GM21619 (cell line): ENCODE measurements at regions not wholly inside any gene's neighbourhood (a gene's known extent, or its start where the extent isn't known, plus 50 kb on each side); places are given as distances from the start of the nearest gene placed in this dataset.
"Not testable (repeated sequence)": the region's sequence is repeated elsewhere in the genome, so short reads cannot be mapped to it uniquely, and the experiment has no call there.

Experiments
- ATAC-seq: cut with Tn5 transposase; IDR thresholded peaks from one replicate; pipeline ENCODE4 v1.9.1; 2021; ENCODE audit not compliant: unreplicated experiment

DNA sequence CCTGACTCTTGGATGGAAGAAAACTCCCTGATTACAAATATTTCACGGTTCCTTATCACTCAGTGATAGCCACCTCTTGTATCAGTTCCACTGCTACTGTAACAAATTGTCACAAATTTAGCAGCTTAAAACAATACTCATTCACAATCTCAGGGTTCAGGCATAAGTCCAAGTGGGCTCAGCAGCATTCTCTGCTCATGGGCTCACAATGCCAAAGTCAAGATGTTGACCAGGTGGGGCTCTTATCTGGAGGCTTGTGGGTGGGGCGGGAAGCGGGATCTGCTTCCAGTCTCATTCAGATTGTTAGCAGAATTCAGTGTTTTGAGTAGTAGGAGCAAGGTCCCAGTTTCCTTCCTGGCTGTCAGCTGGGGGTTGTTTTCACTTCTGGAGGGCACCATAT is 137.3 kb upstream of the FAM78B start:
- ATAC-seq, result no peak

DNA sequence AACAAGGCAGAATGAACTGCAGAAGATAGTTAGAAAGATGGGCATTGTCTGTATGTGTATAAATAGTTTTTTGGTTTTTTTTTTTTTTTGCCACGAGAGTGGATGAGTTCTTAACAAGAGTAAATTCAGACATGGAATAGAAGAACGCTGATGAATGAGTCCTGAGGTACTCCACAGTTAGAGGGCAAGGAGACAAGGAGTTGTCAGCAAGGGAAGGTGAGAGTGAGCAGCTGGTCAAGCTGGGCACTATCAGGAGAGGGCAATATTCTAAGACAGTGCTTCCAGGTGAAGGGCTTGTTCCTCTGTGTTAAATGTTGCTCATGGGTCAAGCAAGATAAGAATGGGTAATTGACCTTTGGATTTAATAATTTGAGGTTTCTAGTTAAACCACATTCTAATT is 138.6 kb upstream of the FAM78B start:
- no peak for ATAC-seq

DNA sequence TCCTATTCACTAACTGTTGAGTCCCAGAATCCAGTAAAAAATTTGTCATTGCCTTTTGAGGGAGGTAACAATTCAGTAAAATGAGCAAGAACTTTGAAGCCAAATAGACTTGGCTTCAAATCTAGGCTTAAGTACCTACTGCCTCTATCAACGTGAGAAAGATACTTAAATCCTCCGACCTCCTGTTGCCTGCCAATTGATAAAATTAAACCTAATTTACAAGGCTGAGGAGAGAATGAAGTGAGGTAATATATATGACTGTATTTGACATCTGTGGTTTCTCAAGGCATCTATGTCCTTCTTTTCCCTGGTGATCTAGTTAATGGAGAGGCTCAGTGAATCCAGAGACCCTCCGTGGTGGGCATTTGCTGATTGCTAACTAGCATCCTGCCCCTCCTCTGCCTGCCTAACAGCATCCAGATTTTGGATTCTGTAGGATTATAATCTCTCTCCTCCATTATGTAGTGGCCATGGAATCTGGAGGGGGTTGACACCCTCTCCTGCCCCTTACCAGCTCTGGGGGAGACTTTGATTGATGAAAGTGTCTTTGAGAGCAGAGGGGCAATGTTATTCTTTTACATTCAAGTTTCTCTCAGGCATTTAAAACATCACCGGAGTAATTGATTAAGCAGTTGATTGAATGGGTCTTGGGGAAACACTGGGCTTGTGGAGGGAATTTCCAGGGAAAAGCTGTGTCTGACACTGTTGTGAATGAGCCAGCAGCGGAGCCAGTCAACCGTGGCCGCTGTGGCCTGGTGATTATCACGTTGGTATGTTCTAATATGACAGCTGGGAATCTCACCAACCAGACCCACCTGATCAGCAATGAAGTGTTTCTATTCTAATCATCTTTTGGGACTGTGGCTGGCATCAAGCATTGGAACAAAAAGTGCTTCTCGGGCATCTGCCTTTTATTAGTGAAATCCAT is 140.7 kb upstream of the FAM78B start:
- ATAC-seq, result no peak

DNA sequence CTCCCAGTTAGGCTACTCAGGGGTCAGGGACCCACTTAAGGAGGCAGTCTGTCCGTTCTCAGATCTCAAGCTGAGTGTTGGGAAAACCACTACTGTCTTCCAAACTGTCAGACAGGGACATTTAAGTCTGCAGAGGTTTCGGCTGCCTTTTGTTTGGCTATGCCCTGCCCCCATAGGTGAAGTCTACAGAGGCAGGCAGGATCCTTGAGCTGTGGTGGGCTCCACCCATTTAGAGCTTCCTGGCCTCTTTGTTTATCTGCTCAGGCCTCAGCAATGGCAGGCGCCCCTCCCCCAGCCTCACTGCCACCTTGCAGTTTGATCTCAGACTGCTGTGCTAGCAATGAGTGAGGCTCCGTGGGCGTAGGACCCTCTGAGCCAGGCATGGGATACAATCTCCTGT is 149.5 kb upstream of the FAM78B start:
- not testable (repeated sequence) for ATAC-seq

GRCh38 chr1:166322470-166322869 is 155.7 kb upstream of the FAM78B start:
- no peak for ATAC-seq

GRCh38 chr1:166327886-166328285 is 161.1 kb upstream of the FAM78B start:
- no peak for ATAC-seq

DNA sequence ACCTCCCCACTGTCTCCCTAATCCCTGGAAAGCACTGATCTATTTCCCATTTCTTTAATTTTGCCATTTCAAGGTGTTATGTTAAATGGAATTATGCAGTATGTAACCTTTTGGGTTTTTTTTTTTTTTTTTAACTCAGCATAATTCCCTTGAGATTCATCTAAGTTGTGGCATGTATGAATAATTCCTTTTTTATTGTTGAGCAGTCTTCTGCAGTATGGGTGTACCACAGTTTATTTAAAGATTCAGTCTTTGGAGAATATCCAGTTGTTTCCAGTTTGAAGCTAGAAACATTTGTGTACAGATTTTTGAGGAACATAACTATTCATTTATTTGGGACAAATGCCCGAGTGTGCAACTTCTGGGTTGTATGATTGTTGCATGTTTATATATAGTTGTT is 162.2 kb upstream of the FAM78B start:
- no peak for ATAC-seq

- ATAC-seq, result no peak
Observed at GRCh38 chr1:166330096-166330495, 163.3 kb upstream of the FAM78B start.

GRCh38 chr1:166338105-166338504 is 171.3 kb upstream of the FAM78B start:
- ATAC-seq, result no peak

DNA sequence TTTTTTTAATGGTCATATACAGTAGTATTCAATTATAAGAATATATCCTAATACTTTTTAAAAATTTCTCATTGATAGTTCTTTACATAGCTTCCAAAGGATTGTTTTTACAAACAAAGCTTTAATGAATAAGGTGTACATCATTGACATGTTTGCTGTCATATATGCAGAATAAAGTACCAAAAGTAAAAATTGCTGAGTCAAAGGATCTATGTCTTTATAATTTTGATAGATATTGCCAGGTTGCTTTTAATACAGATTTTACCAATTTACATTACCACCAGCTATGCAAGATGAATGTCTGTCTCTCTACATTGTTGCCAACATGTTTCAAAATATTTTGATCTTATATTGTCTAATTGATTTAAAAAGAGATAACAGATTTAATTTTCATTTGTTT is 173.9 kb upstream of the FAM78B start:
- no peak for ATAC-seq

DNA sequence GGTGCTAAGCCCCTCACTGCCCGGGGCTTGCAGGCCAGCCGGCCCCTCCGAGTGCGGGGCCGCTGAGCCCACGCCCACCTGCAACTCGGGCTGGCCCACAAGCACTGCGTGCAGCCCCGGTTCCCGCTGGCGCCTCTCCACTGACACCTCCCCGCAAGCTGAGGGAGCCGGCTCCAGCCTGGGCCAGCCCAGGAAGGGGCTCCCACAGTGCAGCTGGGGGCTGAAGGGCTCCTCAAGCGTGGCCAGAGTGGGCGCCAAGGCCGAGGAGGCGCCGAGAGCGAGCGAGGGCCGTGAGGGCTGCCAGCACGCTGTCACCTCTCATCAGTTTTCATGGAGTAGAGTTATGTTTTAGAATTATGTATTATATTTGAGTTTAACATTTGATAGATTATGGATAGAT is 176.5 kb upstream of the FAM78B start:
- ATAC-seq, result no peak

- ATAC-seq, result no peak
Observed at GRCh38 chr1:166350490-166350889, 183.7 kb upstream of the FAM78B start.

DNA sequence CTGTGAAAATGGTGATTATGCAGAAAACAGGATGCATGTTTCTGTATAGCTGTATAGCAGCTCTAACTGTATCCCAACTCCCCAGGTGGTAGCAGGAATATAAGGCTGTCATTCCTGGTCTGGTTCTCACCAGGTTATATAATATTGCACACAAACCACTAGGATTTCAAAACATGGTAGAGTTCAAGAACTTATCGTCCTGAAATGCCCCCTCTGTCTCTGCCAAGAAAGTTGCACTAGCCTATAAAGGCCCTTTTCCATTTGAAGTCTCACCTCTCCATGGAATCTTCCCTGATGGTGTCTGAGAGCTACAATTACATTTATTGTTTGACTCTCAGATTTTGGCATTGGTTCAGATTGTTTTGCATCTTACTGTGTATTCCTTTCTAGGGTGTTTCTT is 184.9 kb upstream of the FAM78B start:
- ATAC-seq, result no peak

- ATAC-seq, result no peak
Observed at GRCh38 chr1:166353213-166353612, 186.4 kb upstream of the FAM78B start.

DNA sequence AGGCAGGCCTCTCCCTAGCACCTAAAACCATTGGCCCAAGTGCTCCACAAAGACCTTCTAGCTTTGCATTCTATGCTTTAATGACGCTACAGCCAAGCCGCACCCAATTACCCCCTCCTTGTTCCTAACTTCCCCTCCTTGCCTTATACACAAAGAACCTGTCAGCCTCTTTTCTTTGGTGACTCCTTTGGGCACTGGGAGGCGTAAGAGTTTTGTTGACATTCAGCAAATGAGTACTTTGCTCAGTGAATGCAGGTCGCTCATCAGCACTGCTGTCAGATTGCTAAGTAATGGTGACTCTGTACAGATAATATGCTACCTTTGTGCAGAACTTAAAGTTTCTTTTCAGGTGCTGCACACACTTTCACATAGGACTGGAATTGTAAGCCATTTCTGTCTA is 187.6 kb upstream of the FAM78B start:
- ATAC-seq, result no peak

- ATAC-seq, result no peak
Observed at GRCh38 chr1:166365081-166365480, 198.3 kb upstream of the FAM78B start.

DNA sequence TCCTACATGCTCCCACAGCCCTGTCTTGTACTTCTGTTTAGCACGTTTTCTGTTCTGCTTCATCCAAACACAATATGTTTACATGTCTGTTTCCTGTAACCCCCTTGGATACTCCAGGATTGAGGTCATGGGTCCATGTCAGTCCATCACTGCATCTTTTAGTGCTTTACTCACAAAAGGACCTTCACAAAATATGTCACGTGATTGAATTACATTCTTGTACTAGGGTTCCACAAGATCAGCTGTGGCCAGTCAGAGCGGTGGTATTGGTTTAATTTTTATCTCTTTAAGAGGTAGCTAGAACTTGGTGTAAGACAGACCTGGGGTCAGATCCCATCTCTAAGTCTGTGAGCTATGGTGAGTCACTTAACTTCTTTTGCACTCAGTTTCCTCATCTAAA is 201.2 kb upstream of the FAM78B start:
- no peak for ATAC-seq

DNA sequence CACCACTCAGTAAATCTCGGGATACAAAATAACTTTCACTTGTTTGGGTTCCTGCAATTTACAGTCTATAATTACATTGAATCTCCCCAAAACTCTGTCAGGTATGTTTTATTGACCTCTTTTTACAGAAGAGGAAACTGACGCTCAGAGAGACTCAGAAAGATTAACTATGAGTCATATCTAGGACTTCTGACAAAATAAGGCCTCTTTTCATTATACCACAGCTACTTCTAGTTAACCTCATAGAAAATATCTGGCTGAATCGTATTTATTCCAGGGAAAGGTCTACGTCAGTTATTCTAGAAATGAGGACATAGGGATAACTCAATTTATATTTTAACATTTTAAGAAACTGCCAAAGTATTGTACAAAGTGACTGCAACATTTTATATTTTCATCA is 211.1 kb upstream of the FAM78B start:
- no peak for ATAC-seq

GRCh38 chr1:166378805-166379204 is 212.0 kb upstream of the FAM78B start:
- no peak for ATAC-seq

DNA sequence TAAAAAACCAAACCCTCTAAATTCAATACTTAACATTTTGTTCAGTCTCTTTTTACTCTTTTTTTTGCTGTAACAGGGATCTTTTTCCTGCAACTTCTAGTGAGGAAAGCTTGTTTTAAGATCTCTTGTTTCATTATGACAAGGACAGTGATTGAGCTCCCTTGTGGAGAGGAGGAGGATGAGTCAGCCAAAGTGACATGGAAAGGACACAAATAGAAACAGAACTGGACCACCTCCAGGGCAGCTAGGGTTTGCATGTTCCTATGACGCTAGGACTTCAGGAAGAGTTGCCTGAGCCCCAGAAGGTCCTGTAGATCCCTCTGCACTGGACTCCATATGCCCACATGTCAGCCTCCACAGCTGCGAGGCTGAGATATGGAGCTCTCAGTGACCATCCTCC is 212.6 kb upstream of the FAM78B start:
- no peak for ATAC-seq

GRCh38 chr1:166383137-166383536 is 216.3 kb upstream of the FAM78B start:
- no peak for ATAC-seq

DNA sequence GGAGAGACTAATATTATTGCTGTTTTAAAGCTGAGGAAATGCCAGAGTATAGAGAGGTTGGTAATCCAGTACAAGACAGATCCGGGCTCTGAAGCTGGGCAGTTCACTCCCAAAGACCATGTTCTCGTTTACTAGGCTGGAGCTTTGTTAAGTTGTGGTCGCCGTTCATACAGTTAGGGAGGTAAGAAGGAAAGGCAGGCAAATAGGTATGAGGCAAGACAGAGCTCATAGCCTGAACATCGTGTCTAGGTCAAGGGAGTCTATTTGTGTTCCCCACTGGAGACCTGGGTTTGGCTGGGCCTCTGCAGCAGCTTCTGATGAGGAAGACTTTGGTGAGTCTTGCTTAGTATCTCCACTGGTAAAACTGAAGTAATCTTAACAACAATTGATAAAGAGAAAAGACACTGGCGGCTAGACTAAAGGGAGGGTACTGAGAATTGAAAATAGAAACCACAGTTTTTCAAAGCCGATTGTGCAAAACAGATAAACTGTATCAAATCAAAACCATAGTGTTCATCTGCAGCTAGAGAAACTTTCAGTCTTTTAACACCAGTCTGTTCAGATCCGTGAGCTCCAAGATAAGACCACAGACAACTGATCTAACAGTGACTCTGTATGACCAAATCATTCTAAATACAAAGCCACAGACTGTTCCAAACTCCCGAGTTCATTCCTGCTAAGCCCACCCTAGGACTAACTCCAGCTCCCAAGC is 217.0 kb upstream of the FAM78B start:
- no peak for ATAC-seq
